K562 (cell line): ENCODE measurements at regions not wholly inside any gene's neighbourhood (a gene's known extent, or its start where the extent isn't known, plus 50 kb on each side); places are given as distances from the start of the nearest gene placed in this dataset.

Experiments
- ATAC-seq: fragments of 200-7000 bp; cut with Tn5 transposase; 3 replicates; pipeline ENCODE4 v1.9.1; 2020; ENCODE audit warnings: moderate library complexity
- BruUV-seq: library from RNA; stranded (reverse); fragments of 400-500 nt; replicated peaks from 2 replicates; lab custom pipeline; 2021; lab: Mats Ljungman, UMichigan
- CTCF ChIA-PET: fragments of 300-600 bp; formaldehyde crosslinking; extraction: SDS; loops from one replicate; lab custom pipeline; 2021; ENCODE audit warnings: low intra/inter-chr PET ratio; lab: Yijun Ruan, JAX
- POLR2A ChIA-PET: fragments of 300-600, 350-650 bp; sonication (Branson Sonifier 250); formaldehyde crosslinking; extraction: SDS; loops from one replicate; lab custom pipeline; 2021; ENCODE audit warnings: antibody characterized with exemption, inconsistent platforms; lab: Yijun Ruan, JAX
- DNase-seq, 4 experiments: peaks; one replicate each; pipeline versions ENCODE4 v3.0.0 to v3.0.0-alpha.2; 2011 to 2018; ENCODE audit warnings: low spot score in 3 of 4, mixed read lengths in 3 of 4; ENCODE audit errors: extremely low read depth in 1 of 4
- FAIRE-seq: peaks from 2 replicates; lab custom pipeline; 2011; peaks lifted over from hg19 to GRCh38; lab: Jason Lieb, UNC
- H2AFZ ChIP-seq: 2 replicates; pipeline ENCODE4 v1.6.0; 2011; ENCODE audit warnings: low read depth, low read length, control low read depth, inconsistent platforms
- H3K27ac ChIP-seq: fragments of 200-600 bp; 3 replicates; pipeline ENCODE4 v1.8.0; 2011; ENCODE audit warnings: low read depth, mild to moderate bottlenecking, control low read depth, inconsistent platforms, low read length, moderate library complexity, mixed read lengths; ENCODE audit errors: extremely low read depth
- H3K27me3 ChIP-seq, 2 experiments: fragments of 300-600 bp in 1 of 2; 2 replicates in 1 of 2; 3 replicates in 1 of 2; pipeline versions ENCODE4 v1.6.0 to v1.8.0; 2011; ENCODE audit warnings: inconsistent platforms in 2 of 2, low read length in 2 of 2, mild to moderate bottlenecking in 1 of 2, mixed read lengths in 1 of 2, moderate library complexity in 1 of 2; ENCODE audit not compliant: control insufficient read depth in 2 of 2, insufficient read depth in 2 of 2
- H3K36me3 ChIP-seq: fragments of 300-600 bp; 3 replicates; pipeline ENCODE4 v1.8.0; 2011; ENCODE audit warnings: mild to moderate bottlenecking, low read length, inconsistent platforms; ENCODE audit not compliant: control insufficient read depth, insufficient read depth
- H3K4me1 ChIP-seq, 2 experiments: fragments of 200-600 bp in 1 of 2; replicated peaks in 1 of 2; 2 replicates in 1 of 2; 3 replicates in 1 of 2; pipeline versions ENCODE4 v1.5.1 to v1.8.0; 2011; ENCODE audit warnings: inconsistent platforms in 2 of 2, low read length in 2 of 2, mild to moderate bottlenecking in 1 of 2, mixed read lengths in 1 of 2, moderate library complexity in 1 of 2; ENCODE audit not compliant: control insufficient read depth in 2 of 2, insufficient read depth in 2 of 2
- H3K4me2 ChIP-seq: 2 replicates; pipeline ENCODE4 v1.6.1; 2011; ENCODE audit warnings: low read length, control low read depth, inconsistent platforms, mixed read lengths; ENCODE audit not compliant: insufficient read depth
- H3K4me3 ChIP-seq: fragments of 200-600 bp; sonication (generic), shearing (Covaris generic); 2 replicates; pipeline ENCODE4 v1.5.1; 2016; ENCODE audit warnings: control low read depth, inconsistent platforms
- H3K79me2 ChIP-seq: fragments of 200-600 bp; 3 replicates; pipeline ENCODE4 v1.8.0; 2011; ENCODE audit warnings: low read length, inconsistent platforms; ENCODE audit not compliant: control insufficient read depth, insufficient read depth
- H3K9ac ChIP-seq, 2 experiments: 2 replicates each; pipeline versions ENCODE4 v1.6.0 to v1.6.1; 2011; ENCODE audit warnings: low read depth in 2 of 2, low read length in 2 of 2, control low read depth in 1 of 2, inconsistent platforms in 1 of 2, mild to moderate bottlenecking in 1 of 2, mixed read lengths in 1 of 2; ENCODE audit not compliant: insufficient read depth in 1 of 2
- H3K9me1 ChIP-seq: one replicate; pipeline ENCODE4 v1.6.0; 2011; ENCODE audit warnings: inconsistent platforms, mild to moderate bottlenecking, low read length, moderate library complexity; ENCODE audit not compliant: control insufficient read depth, insufficient read depth
- H3K9me3 ChIP-seq: replicated peaks from 2 replicates; pipeline ENCODE4 v1.5.1; 2011; ENCODE audit warnings: low read depth, low read length, inconsistent platforms; ENCODE audit not compliant: control insufficient read depth, insufficient read depth
- H4K20me1 ChIP-seq: replicated peaks from 2 replicates; pipeline ENCODE4 v1.6.1; 2011; ENCODE audit warnings: low read length, inconsistent platforms, mixed read lengths; ENCODE audit not compliant: control insufficient read depth, insufficient read depth
- AFF1 ChIP-seq, 2 experiments: fragments of 450-650 bp; IDR thresholded peaks; 2 replicates each; pipeline ENCODE4 v1.6.1; 2018; ENCODE audit warnings: mild to moderate bottlenecking in 2 of 2, low read depth in 1 of 2; ENCODE audit not compliant: partially characterized antibody in 2 of 2
- DMBX1 ChIP-seq: fragments of 250-450 bp; sonication (Bioruptor Pico); IDR thresholded peaks from 2 replicates; pipeline ENCODE4 v1.8.0; 2022; ENCODE audit warnings: inconsistent platforms, mild to moderate bottlenecking, moderate library complexity, borderline replicate concordance
- EP300 ChIP-seq: IDR thresholded peaks from 2 replicates; pipeline ENCODE4 v1.6.1; 2012; ENCODE audit warnings: low read length, improper control_type of control experiment
- FOSL1 ChIP-seq: fragments of 200-800 bp; sonication (Bioruptor generic); conservative IDR thresholded peaks from 2 replicates; pipeline ENCODE4 v1.6.1; 2016; ENCODE audit warnings: missing genetic modification characterization, missing compliant biosample characterization
- FOXK1 ChIP-seq: sonication (generic); formaldehyde crosslinking; IDR thresholded peaks from 2 replicates; pipeline ENCODE4 v1.8.0; 2022; ENCODE audit warnings: missing genetic modification reagents, mild to moderate bottlenecking, borderline replicate concordance
- HDAC6 ChIP-seq: IDR thresholded peaks from 2 replicates; pipeline ENCODE4 v1.6.1; 2012; ENCODE audit warnings: low read depth, mild to moderate bottlenecking, control low read depth, inconsistent platforms, low read length, moderate library complexity
- MAFF ChIP-seq: IDR thresholded peaks from 2 replicates; pipeline ENCODE4 v1.6.1; 2012; ENCODE audit warnings: low read length, improper control_type of control experiment
- MCM2 ChIP-seq: fragments of 450-650 bp; IDR thresholded peaks from 2 replicates; pipeline ENCODE4 v1.6.1; 2017; ENCODE audit warnings: low read depth, mild to moderate bottlenecking
- RAD51 ChIP-seq: fragments of 450-650 bp; IDR thresholded peaks from 2 replicates; pipeline ENCODE4 v1.7.1; 2016; ENCODE audit warnings: low read depth, mild to moderate bottlenecking, borderline replicate concordance
- ZC3H11A ChIP-seq: IDR thresholded peaks from 2 replicates; pipeline ENCODE4 v1.6.1; 2012; ENCODE audit warnings: low read depth, low read length, improper control_type of control experiment
- ZNF12 ChIP-seq: sonication (generic); formaldehyde crosslinking; IDR thresholded peaks from 2 replicates; pipeline ENCODE4 v1.4.0; 2020; ENCODE audit warnings: mild to moderate bottlenecking, missing genetic modification reagents
- ZNF197 ChIP-seq: fragments of 200-800 bp; sonication (Bioruptor generic); IDR thresholded peaks from 2 replicates; pipeline ENCODE4 v1.6.1; 2016; ENCODE audit warnings: low read depth, missing genetic modification characterization, missing compliant biosample characterization
- ZNF408 ChIP-seq: fragments of 250-450 bp; sonication (Bioruptor Pico); IDR thresholded peaks from 2 replicates; pipeline ENCODE4 v1.4.0; 2020; ENCODE audit warnings: low read depth, mild to moderate bottlenecking, moderate library complexity
- ZNF431 ChIP-seq: sonication (generic); formaldehyde crosslinking; IDR thresholded peaks from 2 replicates; pipeline ENCODE4 v1.8.0; 2022; ENCODE audit warnings: mild to moderate bottlenecking, missing genetic modification reagents
- in situ Hi-C: fragments of 300-500 bp; cut with MboI; formaldehyde crosslinking; loops from 4 replicates; pipeline ENCODE4 v1.15.0; 2018; ENCODE audit warnings: inconsistent platforms, mixed read lengths
- intact Hi-C: fragments of 100-400 bp; cut with micrococcal nuclease; formaldehyde crosslinking; loops from 2 replicates; pipeline ENCODE4 v1.14.2; 2022

- no peaks in the 10 kb centered on the region for H4K20me1 ChIP-seq
- ChIA-PET POLR2A (no interaction called here), CTCF (no interaction called here)
- intact Hi-C loops, result no loop called here
- in situ Hi-C loops, result no loop called here
- no peaks in the 10 kb centered on the region for H3K9me3 ChIP-seq
- FAIRE-seq (no peak), ATAC-seq (no peak), DNase-seq (no peak)
- H3K4me2 ChIP-seq, result no peak overlapping the region
- no peak overlapping the region for H3K9ac ChIP-seq
- no peaks in the 10 kb centered on the region for H3K36me3 ChIP-seq
- no peaks in the 10 kb centered on the region for H3K9me1 ChIP-seq
- no peaks in the 10 kb centered on the region for H3K79me2 ChIP-seq
- no TSS peak for BruUV-seq
- no peaks in the 10 kb centered on the region for H3K27me3 ChIP-seq
- H3K4me3 ChIP-seq, result no peak overlapping the region
- H3K4me1 ChIP-seq, result no peaks in the 10 kb centered on the region
- TF ChIP-seq FOSL1 (tag), result no peak
- no peak for TF ChIP-seq FOXK1 (CRISPR knock-in tag)
- no peak for TF ChIP-seq ZNF197 (CRISPR knock-in tag)
- no peak for TF ChIP-seq HDAC6
- TF ChIP-seq ZC3H11A, result no peak
- no peak for TF ChIP-seq RAD51
- TF ChIP-seq DMBX1 (CRISPR knock-in tag), result no peak
- TF ChIP-seq ZNF408 (CRISPR knock-in tag), result no peak
- TF ChIP-seq MAFF, result no peak
- no peak for TF ChIP-seq EP300
- TF ChIP-seq AFF1 (IDR thresholded peaks at IDR 0.05; ENCODE audit: low read depth in 1 of 2, partially characterized antibody in 2 of 2), result no peak
- TF ChIP-seq MCM2, result no peak
- TF ChIP-seq ZNF431 (CRISPR knock-in tag), result no peak
- TF ChIP-seq ZNF12 (CRISPR knock-in tag), result no peak
- TF ChIP-seq, all 486 proteins: peak for 0
- Histone ChIP-seq H3K27ac (no peak overlapping the region), H2AFZ (no peak overlapping the region)
Measured at GRCh38 chr20:52754366-52754765, 217.8 kb upstream of the TSHZ2 start.
